Esophagus muscularis mucosa (tissue), 3 donors: ENCODE measurements at regions not wholly inside any gene's neighbourhood (a gene's known extent, or its start where the extent isn't known, plus 50 kb on each side); places are given as distances from the start of the nearest gene placed in this dataset.

Experiments used
- CTCF ChIP-seq, 3 experiments: fragments of 200-600 bp in 2 of 3; fragments of 450-650 bp in 1 of 3; sonication (generic) in 2 of 3; IDR thresholded peaks; one replicate each; pipeline ENCODE4 v1.5.1; 2017 to 2019; ENCODE audit warnings: antibody characterized with exemption in 3 of 3, mild to moderate bottlenecking in 2 of 3, moderate library complexity in 1 of 3
- POLR2A ChIP-seq: fragments of 450-650 bp; IDR thresholded peaks from one replicate; pipeline ENCODE4 v1.6.1; 2017; ENCODE audit warnings: antibody characterized with exemption, moderate library complexity, mild to moderate bottlenecking, low read depth

DNA sequence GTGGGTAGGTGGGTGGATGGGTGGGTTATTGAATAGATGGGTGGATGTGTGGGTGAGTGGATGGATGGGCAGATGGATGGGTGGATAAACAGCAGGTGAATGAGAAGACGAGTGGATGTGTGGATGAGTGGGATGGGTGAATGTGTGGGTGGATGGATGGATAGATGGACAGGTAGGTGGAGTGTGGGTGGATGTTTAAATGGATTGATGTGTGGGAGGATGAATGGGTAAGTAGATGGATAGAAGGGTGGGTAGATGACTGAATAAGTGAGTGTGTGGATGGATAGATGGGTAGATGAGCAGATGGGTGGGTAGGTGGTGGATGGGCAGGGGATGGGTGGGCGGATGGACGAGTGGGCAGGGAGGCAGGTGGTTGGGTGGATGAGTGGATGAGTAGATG lies 397.6 kb upstream of the IRX4 start:
- TF ChIP-seq POLR2A (no peak), CTCF (IDR thresholded peaks at IDR 0.05) (no peak)
